ENCODE measurements at regions not wholly inside any gene's neighbourhood (a gene's known extent, or its start where the extent isn't known, plus 50 kb on each side); places are given as distances from the start of the nearest gene placed in this dataset.

GRCh38 chr4:10944321-10944720 is 259.8 kb upstream of the CLNK start:
- no peak for TF ChIP-seq POLR2AphosphoS5 (IDR thresholded peaks at IDR 0.05)
- TF ChIP-seq, protein P1, sequence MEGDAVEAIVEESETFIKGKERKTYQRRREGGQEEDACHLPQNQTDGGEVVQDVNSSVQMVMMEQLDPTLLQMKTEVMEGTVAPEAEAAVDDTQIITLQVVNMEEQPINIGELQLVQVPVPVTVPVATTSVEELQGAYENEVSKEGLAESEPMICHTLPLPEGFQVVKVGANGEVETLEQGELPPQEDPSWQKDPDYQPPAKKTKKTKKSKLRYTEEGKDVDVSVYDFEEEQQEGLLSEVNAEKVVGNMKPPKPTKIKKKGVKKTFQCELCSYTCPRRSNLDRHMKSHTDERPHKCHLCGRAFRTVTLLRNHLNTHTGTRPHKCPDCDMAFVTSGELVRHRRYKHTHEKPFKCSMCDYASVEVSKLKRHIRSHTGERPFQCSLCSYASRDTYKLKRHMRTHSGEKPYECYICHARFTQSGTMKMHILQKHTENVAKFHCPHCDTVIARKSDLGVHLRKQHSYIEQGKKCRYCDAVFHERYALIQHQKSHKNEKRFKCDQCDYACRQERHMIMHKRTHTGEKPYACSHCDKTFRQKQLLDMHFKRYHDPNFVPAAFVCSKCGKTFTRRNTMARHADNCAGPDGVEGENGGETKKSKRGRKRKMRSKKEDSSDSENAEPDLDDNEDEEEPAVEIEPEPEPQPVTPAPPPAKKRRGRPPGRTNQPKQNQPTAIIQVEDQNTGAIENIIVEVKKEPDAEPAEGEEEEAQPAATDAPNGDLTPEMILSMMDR (IDR thresholded peaks at IDR 0.05): no peak

Measured in gastroesophageal sphincter (tissue), 3 donors.